ENCODE measurements at regions not wholly inside any gene's neighbourhood (a gene's known extent, or its start where the extent isn't known, plus 50 kb on each side); places are given as distances from the start of the nearest gene placed in this dataset.

GRCh38 chr2:129062146-129062912, 743.7 kb upstream of the HS6ST1 start:
- DNase-seq (ENCODE audit: low read depth): no peak

DNA sequence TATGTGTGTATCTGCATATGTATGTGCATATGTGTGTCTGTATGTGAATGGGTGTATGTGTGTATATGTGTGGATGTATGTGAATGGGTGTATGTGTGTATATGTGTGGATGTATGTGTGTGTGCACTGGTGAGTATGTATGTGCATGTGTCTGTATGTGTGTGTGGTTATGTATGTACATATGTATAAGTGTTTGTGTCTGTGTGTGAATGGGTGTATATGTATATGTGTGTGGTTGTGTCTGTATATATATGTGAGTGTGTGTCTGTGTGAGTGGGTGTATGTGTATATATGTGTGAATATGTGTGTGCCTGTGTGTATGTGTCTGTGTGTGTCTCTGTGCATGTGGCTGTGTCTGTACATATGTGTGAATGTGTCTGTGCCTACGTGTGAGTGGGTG, 748.4 kb upstream of the HS6ST1 start:
- DNase-seq (ENCODE audit: low read depth): no peak

DNA sequence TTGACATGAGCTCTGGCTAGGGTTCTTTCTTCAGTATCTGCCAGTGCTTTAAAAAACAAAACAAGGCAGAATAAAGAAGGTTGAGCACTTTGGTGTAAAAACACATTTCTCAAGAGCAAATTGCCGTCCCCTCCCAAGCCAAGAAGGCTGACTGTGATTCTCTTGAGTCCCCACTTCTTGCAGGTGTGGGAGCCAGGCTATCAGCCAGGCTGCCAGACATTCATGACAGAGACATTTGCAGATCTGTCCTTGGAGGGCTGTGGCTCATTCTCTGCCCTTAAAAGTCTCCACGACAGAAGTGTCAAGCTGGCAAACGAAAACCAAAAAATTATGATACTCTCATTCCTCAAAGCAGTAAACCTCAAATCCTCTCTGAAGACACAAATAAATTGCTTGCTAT, 749.3 kb upstream of the HS6ST1 start:
- no peak for DNase-seq (ENCODE audit: low read depth)

DNA sequence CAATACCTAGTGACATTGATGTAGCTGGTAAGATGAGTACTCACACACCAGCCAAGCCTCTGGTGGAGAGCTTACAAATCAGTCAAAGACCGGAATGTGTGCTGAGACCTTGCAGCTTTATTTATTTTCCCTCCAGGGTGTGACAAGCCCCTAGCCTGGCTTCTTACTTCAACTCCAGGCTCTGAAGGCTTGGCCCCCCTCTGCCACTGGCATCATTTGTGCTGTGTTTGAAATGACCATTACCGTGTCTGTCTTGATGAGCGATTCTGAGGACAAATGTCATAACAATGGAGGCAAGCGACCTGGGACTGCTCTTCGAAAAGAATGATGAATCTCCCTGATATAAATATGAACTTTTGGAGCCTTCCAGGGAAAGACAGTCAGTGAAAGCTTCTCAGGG, 749.9 kb upstream of the HS6ST1 start:
- DNase-seq (ENCODE audit: low read depth): no peak

- no peak for DNase-seq (ENCODE audit: low read depth)
Measured at GRCh38 chr2:129069875-129070594, 751.4 kb upstream of the HS6ST1 start.

DNA sequence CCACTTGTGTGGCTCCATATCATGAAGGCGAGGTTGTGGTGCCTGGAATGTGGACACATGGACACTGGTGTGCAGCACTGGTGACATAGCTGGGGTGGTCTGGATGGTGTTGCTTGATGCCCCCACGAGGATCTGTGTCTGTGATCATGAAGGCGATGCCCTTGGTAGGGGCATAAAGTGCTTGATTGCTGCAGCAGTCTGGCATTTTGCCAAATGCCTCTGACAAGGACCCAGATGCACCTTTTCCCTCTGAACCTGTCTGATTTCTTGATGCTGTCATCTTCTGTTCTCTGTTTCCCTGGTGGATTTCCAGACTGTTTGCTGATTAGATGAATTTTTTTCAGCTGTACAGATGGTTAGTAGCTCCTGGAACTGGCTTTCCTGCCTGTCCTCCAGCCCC, 752.0 kb upstream of the HS6ST1 start:
- no peak for DNase-seq (ENCODE audit: low read depth)

DNA sequence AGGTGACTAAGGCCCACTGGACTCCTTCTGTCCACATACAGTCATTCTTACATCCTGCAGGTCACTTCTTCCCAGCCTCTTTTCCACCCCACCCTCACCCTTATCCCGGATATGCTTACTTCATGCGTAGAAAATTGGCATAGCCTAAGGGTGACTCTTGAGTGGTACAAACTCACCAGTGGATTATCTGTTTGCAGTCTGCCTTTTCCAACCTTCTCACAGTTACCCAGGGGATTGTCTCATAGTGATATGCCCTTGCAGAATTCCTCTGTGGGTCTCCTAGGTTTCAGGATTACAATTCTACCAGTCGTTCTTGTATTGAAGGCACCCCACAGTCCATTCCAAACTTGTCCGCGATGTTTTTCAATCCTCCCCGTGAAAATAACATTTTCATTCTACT, 752.9 kb upstream of the HS6ST1 start:
- DNase-seq (ENCODE audit: low read depth): no peak

- no peak for DNase-seq (ENCODE audit: low read depth)
Measured at GRCh38 chr2:129074298-129074920, 755.7 kb upstream of the HS6ST1 start.

DNA sequence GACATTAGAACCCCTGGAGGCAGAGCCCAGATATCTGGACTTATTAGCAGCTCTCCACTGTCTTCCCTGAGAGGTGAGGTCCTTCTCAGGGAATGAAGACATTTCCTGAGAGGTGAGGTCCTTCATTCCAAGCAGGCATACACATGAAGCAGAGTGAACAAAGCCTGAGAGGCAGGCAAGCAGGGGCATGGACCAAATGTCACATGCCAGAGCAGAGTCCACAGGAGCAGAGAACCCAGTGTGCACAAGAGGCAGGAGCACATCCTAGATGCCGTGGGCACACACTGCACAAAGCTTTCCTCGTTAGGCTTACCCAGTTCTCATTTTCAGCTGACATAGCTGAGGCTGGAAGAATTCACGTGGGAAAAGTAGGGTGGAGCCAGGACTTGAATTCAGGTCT, 759.9 kb upstream of the HS6ST1 start:
- no peak for DNase-seq (ENCODE audit: low read depth)

- DNase-seq (ENCODE audit: low read depth): no peak
Measured at GRCh38 chr2:129080715-129081476, 762.2 kb upstream of the HS6ST1 start.

- no peak for DNase-seq (ENCODE audit: low read depth)
Measured at GRCh38 chr2:129085386-129085785, 766.7 kb upstream of the HS6ST1 start.

GRCh38 chr2:129087133-129087813, 768.6 kb upstream of the HS6ST1 start:
- no peak for DNase-seq (ENCODE audit: low read depth)

DNA sequence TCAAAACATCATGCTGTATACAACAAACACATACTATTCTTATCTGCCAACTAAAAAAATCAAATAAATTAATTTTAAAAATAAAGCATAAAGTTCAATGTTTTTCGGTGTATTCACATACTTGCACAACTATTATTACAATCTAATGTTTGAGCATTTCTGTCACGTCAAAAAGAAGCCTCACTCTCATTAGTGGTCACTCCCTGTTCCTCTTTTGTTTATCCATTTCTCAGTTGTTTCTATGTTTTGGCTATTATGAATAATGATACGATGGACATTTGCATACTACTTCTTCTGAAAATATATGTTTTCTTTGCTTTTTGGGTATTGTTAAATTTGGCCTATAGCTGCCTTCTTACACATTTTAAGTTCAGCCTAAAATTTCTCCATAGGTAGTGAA, 773.0 kb upstream of the HS6ST1 start:
- DNase-seq (ENCODE audit: low read depth): no peak

- no peak for DNase-seq (ENCODE audit: low read depth)
Measured at GRCh38 chr2:129092956-129093355, 774.3 kb upstream of the HS6ST1 start.

DNA sequence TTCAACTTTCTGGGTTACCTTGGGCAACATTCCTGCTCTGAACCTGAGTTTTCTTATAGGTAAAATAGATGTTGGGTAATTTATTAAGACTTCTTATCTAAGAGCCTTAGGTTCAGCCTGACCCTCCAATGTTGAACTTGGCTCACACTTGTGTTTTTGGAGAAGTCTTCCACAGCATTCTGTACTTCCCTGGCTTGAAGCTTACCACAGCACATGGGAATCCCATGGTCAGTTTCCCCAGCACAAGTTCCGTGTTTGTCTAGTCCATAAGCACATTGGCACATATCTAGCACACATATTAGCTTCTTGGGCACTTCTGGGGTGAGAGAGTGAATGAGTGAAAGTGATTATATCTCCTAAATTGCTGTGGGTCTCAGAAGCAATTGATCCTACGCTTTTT, 782.5 kb upstream of the HS6ST1 start:
- no peak for DNase-seq (ENCODE audit: low read depth)

DNA sequence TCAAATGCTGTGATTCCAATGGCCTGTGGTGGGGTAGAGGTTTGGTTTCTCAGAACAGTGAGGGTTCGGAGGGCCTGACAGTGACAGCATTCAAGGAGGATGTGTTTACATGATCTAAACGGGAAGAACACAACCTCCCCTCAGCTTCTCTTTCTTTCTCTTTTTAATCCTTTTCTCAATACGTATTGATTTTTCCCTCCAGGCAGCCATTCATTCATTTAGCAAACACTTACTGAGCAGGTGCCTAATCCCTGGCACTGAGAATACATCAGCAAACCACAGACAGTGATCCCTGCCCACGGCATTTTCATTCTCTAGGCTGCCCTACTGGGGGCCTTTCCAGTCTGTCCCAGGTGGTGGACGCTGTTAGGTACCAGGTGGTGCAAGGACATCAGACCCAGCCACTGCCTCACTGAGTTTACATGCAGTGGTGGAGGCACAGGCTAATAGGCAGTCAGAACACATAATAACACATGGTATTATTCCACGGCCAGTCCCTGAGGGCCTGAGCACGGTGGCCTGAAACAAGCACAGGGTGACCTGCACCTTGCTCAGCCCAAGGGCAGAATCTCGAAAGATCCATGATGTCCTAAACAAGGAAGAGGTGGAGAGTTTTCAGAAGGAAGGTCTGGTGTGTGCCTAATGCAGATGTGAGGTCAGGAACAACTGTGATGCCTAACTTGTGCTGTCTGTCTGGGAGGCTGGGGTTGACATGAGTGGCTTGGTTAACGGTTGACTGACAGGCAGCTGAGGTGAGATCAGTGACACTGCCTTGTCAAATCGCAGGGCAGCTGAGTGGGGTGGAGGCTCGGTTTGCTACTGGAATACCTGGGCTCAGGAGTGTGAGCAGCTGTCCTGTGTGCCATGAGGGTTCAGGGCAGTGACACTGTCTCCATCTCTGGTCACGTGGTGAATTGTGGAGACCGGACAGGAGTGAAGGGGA, 785.5 kb upstream of the HS6ST1 start:
- no peak for DNase-seq (ENCODE audit: low read depth)

GRCh38 chr2:129112181-129112580, 793.5 kb upstream of the HS6ST1 start:
- DNase-seq (ENCODE audit: low read depth): no peak

GRCh38 chr2:129113776-129114175, 795.1 kb upstream of the HS6ST1 start:
- no peak for DNase-seq (ENCODE audit: low read depth)

DNA sequence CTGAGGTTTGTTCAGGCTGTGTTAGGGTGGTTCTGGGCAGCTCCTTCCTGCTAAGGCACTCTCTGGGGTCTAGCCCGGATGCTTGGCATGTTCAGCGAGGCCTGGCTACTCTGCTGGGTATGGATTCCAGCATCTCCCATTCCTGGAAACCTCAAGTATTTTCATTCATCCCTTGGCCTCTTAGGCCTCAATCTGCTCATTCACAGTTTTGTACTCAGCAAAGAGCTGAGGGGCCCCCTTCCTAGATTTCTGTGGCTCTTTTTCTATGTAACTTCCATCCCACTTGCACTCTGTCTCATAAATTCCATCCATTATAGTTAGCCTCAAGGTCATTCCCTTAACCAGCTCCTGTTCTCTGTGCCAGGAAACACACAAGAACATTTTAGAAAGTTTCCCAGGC, 798.8 kb upstream of the HS6ST1 start:
- no peak for DNase-seq (ENCODE audit: low read depth)

DNA sequence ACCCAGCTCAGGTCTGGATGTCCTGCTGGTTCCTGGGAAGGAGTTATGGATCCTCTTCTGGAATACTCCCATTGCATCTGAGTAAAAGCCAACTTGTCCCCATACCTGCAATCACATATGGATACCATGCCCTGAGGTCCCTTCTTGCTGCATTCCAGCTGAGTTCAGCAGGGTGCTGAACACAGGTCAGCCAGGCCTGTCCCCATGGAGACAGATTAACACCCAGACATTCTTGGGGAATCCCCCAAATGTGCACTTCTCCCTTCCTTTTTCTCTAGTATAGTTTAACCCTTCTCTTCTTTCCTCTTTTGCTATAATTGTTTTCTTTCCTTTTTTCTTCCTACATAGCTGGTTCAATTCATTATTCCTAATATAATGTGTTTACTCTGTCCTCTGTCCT, 799.6 kb upstream of the HS6ST1 start:
- no peak for DNase-seq (ENCODE audit: low read depth)

GRCh38 chr2:129129087-129129486, 810.4 kb upstream of the HS6ST1 start:
- no peak for DNase-seq (ENCODE audit: low read depth)

Data from forelimb muscle (tissue), 1 donor.